HCT116 (cell line): ENCODE measurements at regions not wholly inside any gene's neighbourhood (a gene's known extent, or its start where the extent isn't known, plus 50 kb on each side); places are given as distances from the start of the nearest gene placed in this dataset.

Source experiments
- ATAC-seq: fragments of 200-7000 bp; cut with Tn5 transposase; 2 replicates; pipeline ENCODE4 v1.9.1; 2020; ENCODE audit warnings: mild to moderate bottlenecking, moderate library complexity
- BruUV-seq: library from RNA; stranded (reverse); fragments of 400-500 nt; replicated peaks from 2 replicates; lab custom pipeline; 2021; lab: Mats Ljungman, UMichigan
- CTCF ChIA-PET: fragments of 300-600 bp; sonication (Branson Sonifier 250); formaldehyde crosslinking; loops from one replicate; lab custom pipeline; 2021; ENCODE audit warnings: antibody characterized with exemption; lab: Charles Lee
- POLR2A ChIA-PET: fragments of 300-600, 350-600 bp; sonication (Branson Sonifier 250); formaldehyde crosslinking; loops from one replicate; lab custom pipeline; 2021; ENCODE audit warnings: antibody characterized with exemption; lab: Charles Lee
- RAD21 ChIA-PET, 2 experiments: fragments of 300-600 bp; sonication (Branson Sonifier 250); formaldehyde crosslinking; loops; one replicate each; lab custom pipeline; 2023; ENCODE audit warnings: low total read pairs in 2 of 2; ENCODE audit not compliant: uncharacterized antibody in 2 of 2, unreplicated experiment in 2 of 2, low non-redundant PET in 1 of 2; lab: Charles Lee
- DNase-seq: peaks from one replicate; pipeline ENCODE4 v3.0.0-alpha.2; 2010; ENCODE audit warnings: low read depth, low spot score
- H2AFZ ChIP-seq: fragments of 200-600 bp; shearing (Covaris generic), sonication (generic); 2 replicates; pipeline ENCODE4 v1.6.1; 2017; ENCODE audit warnings: low read depth, mixed run types, mixed read lengths, antibody characterized with exemption, low read length; ENCODE audit not compliant: poor library complexity, severe bottlenecking
- H3K27ac ChIP-seq: 2 replicates; pipeline ENCODE4 v1.5.1; 2012; ENCODE audit warnings: low read depth, low read length
- H3K27me3 ChIP-seq: fragments of 200-600 bp; sonication (generic); 2 replicates; pipeline ENCODE4 v1.6.1; 2016; ENCODE audit warnings: mixed run types, low read length, mixed read lengths; ENCODE audit not compliant: insufficient read depth
- H3K36me3 ChIP-seq, 2 experiments: fragments of 200-500 bp in 1 of 2; fragments of 200-600 bp in 1 of 2; sonication (Bioruptor generic) in 1 of 2; sonication (generic) in 1 of 2; 2 replicates each; pipeline versions ENCODE4 v1.5.1 to v1.6.1; 2014 to 2016; ENCODE audit warnings: low read length in 2 of 2, inconsistent platforms in 1 of 2, mixed read lengths in 1 of 2, mixed run types in 1 of 2; ENCODE audit not compliant: insufficient read depth in 2 of 2, control insufficient read depth in 1 of 2
- H3K4me1 ChIP-seq, 2 experiments: fragments of 200-600 bp in 1 of 2; sonication (generic) in 1 of 2; 2 replicates each; pipeline versions ENCODE4 v1.5.1 to v1.6.1; 2012 to 2017; ENCODE audit warnings: low read length in 2 of 2, inconsistent platforms in 1 of 2, mild to moderate bottlenecking in 1 of 2, mixed read lengths in 1 of 2, mixed run types in 1 of 2, moderate library complexity in 1 of 2; ENCODE audit not compliant: insufficient read depth in 2 of 2, control insufficient read depth in 1 of 2
- H3K4me2 ChIP-seq: fragments of 200-600 bp; sonication (generic); 2 replicates; pipeline ENCODE4 v1.6.1; 2017; ENCODE audit warnings: mixed run types, low read length, mixed read lengths
- H3K4me3 ChIP-seq, 2 experiments: fragments of 200-600 bp in 1 of 2; sonication (generic) in 1 of 2; replicated peaks in 1 of 2; 2 replicates each; pipeline ENCODE4 v1.5.1; 2011 to 2016; ENCODE audit warnings: low read length in 2 of 2, control low read depth in 1 of 2, low read depth in 1 of 2, mild to moderate bottlenecking in 1 of 2, mixed read lengths in 1 of 2, mixed run types in 1 of 2
- H3K79me2 ChIP-seq: fragments of 200-600 bp; sonication (generic); 2 replicates; pipeline ENCODE4 v1.6.1; 2017; ENCODE audit warnings: mild to moderate bottlenecking, mixed run types, low read length, moderate library complexity, mixed read lengths; ENCODE audit not compliant: insufficient read depth
- H3K9ac ChIP-seq: fragments of 200-600 bp; sonication (generic); 2 replicates; pipeline ENCODE4 v1.6.1; 2016; ENCODE audit warnings: low read length, mixed read lengths
- H3K9me2 ChIP-seq: fragments of 200-600 bp; sonication (generic), shearing (Covaris generic); 2 replicates; pipeline ENCODE4 v1.6.1; 2017; ENCODE audit warnings: mixed run types, mild to moderate bottlenecking, moderate library complexity; ENCODE audit not compliant: insufficient read depth
- H3K9me3 ChIP-seq, 2 experiments: fragments of 200-500 bp in 1 of 2; fragments of 200-600 bp in 1 of 2; sonication (Bioruptor generic) in 1 of 2; sonication (generic) in 1 of 2; 2 replicates each; pipeline ENCODE4 v1.6.1; 2014 to 2017; ENCODE audit warnings: low read length in 2 of 2, mixed read lengths in 2 of 2, inconsistent platforms in 1 of 2, low read depth in 1 of 2, mild to moderate bottlenecking in 1 of 2, mixed run types in 1 of 2, moderate library complexity in 1 of 2; ENCODE audit not compliant: control insufficient read depth in 1 of 2, insufficient read depth in 1 of 2
- H4K20me1 ChIP-seq: fragments of 200-600 bp; sonication (generic), shearing (Covaris generic); 2 replicates; pipeline ENCODE4 v1.6.1; 2017; ENCODE audit warnings: mixed run types, mild to moderate bottlenecking, moderate library complexity; ENCODE audit not compliant: insufficient read depth
- ATF3 ChIP-seq: IDR thresholded peaks from 2 replicates; pipeline ENCODE4 v1.6.1; 2012
- CBX3 ChIP-seq: IDR thresholded peaks from 2 replicates; pipeline ENCODE4 v1.6.1; 2012; ENCODE audit warnings: low read depth
- CTCF ChIP-seq, 3 experiments: fragments of 200-600 bp in 1 of 3; sonication (generic) in 1 of 3; IDR thresholded peaks in 2 of 3; conservative IDR thresholded peaks in 1 of 3; 2 replicates each; pipeline ENCODE4 v1.5.1; 2012 to 2017; ENCODE audit warnings: low read depth in 2 of 3, low read length in 2 of 3, antibody characterized with exemption in 1 of 3, borderline replicate concordance in 1 of 3, control low read depth in 1 of 3, mild to moderate bottlenecking in 1 of 3, mixed read lengths in 1 of 3, mixed run types in 1 of 3, moderate library complexity in 1 of 3; ENCODE audit not compliant: insufficient read depth in 1 of 3
- ELF1 ChIP-seq: IDR thresholded peaks from 2 replicates; pipeline ENCODE4 v1.6.1; 2012; ENCODE audit warnings: low read depth, borderline replicate concordance
- JUND ChIP-seq: IDR thresholded peaks from 2 replicates; pipeline ENCODE4 v1.6.1; 2012
- POLR2A ChIP-seq: IDR thresholded peaks from 2 replicates; pipeline ENCODE4 v1.7.0; 2011; ENCODE audit warnings: borderline replicate concordance; ENCODE audit not compliant: insufficient read depth, insufficient read length; ENCODE audit errors: extremely low read depth
- RAD21 ChIP-seq: IDR thresholded peaks from 2 replicates; pipeline ENCODE4 v1.6.1; 2012; ENCODE audit warnings: low read depth, mild to moderate bottlenecking
- REST ChIP-seq: IDR thresholded peaks from 2 replicates; pipeline ENCODE4 v1.6.1; 2012; ENCODE audit warnings: low read depth
- SIN3A ChIP-seq: IDR thresholded peaks from 2 replicates; pipeline ENCODE4 v1.6.1; 2012; ENCODE audit warnings: low read depth
- SP1 ChIP-seq: IDR thresholded peaks from 2 replicates; pipeline ENCODE4 v1.6.1; 2012; ENCODE audit warnings: low read depth
- ZBTB33 ChIP-seq: IDR thresholded peaks from 2 replicates; pipeline ENCODE4 v1.6.1; 2011; ENCODE audit warnings: mild to moderate bottlenecking, low read length, moderate library complexity; ENCODE audit not compliant: insufficient replicate concordance; ENCODE audit errors: extremely low read depth
- ZFX ChIP-seq: fragments of 450-650 bp; IDR thresholded peaks from 2 replicates; pipeline ENCODE4 v1.6.1; 2017
- intact Hi-C: fragments of 100-400 bp; cut with micrococcal nuclease; formaldehyde crosslinking; loops from 2 replicates; pipeline ENCODE4 v1.10.0; 2022

GRCh38 chr11:126134461-126135155 lies 71.9 kb upstream of the CDON start:
- Histone ChIP-seq H3K9me3 (no peaks in the 10 kb centered on the region), H3K4me1 (peaks cover 11 to 14% of the 10 kb centered on the region in 2 experiments; a peak in 3 of 4 replicates), H3K9me2 (no peaks in the 10 kb centered on the region), H3K9ac (no peak overlapping the region), H3K4me2 (no peak overlapping the region), H3K27ac (no peak overlapping the region), H2AFZ (no peak overlapping the region), H3K4me3 (no peak overlapping the region), H3K27me3 (no peaks in the 10 kb centered on the region; the same call in 1 of the 2 replicates), H3K79me2 (no peaks in the 10 kb centered on the region), H4K20me1 (no peaks in the 10 kb centered on the region), H3K36me3 (no peaks in the 10 kb centered on the region)
- RAD21 ChIA-PET = no interaction called here
- ATAC-seq (no peak), DNase-seq (no peak)
- TF ChIP-seq RAD21 (no peak), ELF1 (no peak), POLR2A (no peak), CBX3 (no peak), ZFX (no peak), ZBTB33 (no peak), SIN3A (no peak)
- CTCF ChIA-PET = no interaction called here
- POLR2A ChIA-PET = no interaction called here
- BruUV-seq = no TSS peak
- intact Hi-C loops = no loop called here

GRCh38 chr11:126133901-126134300 lies 71.2 kb upstream of the CDON start:
- no peaks in the 10 kb centered on the region for H4K20me1 ChIP-seq
- ATAC-seq (no peak), DNase-seq (no peak)
- no peak overlapping the region for H3K4me3 ChIP-seq
- intact Hi-C loops = no loop called here
- CTCF ChIA-PET = no interaction called here
- no peak overlapping the region for H3K4me2 ChIP-seq
- H2AFZ ChIP-seq = no peak overlapping the region
- RAD21 ChIA-PET = no interaction called here
- no TSS peak for BruUV-seq
- POLR2A ChIA-PET = no interaction called here
- no peak overlapping the region for H3K27ac ChIP-seq
- H3K9ac ChIP-seq = no peak overlapping the region
- no peaks in the 10 kb centered on the region for H3K9me2 ChIP-seq
- H3K9me3 ChIP-seq = no peaks in the 10 kb centered on the region
- H3K27me3 ChIP-seq = no peaks in the 10 kb centered on the region
- no peaks in the 10 kb centered on the region for H3K36me3 ChIP-seq
- no peaks in the 10 kb centered on the region for H3K79me2 ChIP-seq
- peaks cover 11 to 14% of the 10 kb centered on the region in 2 experiments; a peak in 3 of 4 replicates for H3K4me1 ChIP-seq
- no peak for TF ChIP-seq ATF3
- no peak for TF ChIP-seq POLR2A
- no peak for TF ChIP-seq REST
- TF ChIP-seq JUND = no peak
- no peak for TF ChIP-seq SP1
- TF ChIP-seq CBX3 = no peak
- no peak for TF ChIP-seq ELF1
- no peak for TF ChIP-seq CTCF (IDR thresholded peaks at IDR 0.05 in 2 of 3, conservative IDR thresholded peaks at IDR 0.05 in 1 of 3; ENCODE audit: borderline replicate concordance in 1 of 3, insufficient read depth in 1 of 3, low read depth in 2 of 3, low read length in 2 of 3)
